Vagina (tissue), 2 donors: ENCODE measurements at regions not wholly inside any gene's neighbourhood (a gene's known extent, or its start where the extent isn't known, plus 50 kb on each side); places are given as distances from the start of the nearest gene placed in this dataset.

Source experiments
- DNase-seq, 2 donors: peaks; one replicate each; pipeline ENCODE4 v3.0.0-alpha.2; 2017; ENCODE audit errors: extremely low spot score in 2 of 2
- H3K27ac ChIP-seq: fragments of 200-600 bp; sonication (generic); one replicate; pipeline ENCODE4 v1.5.1; 2019
- H3K27me3 ChIP-seq: fragments of 200-600 bp; sonication (generic); one replicate; pipeline ENCODE4 v1.5.1; 2019
- H3K36me3 ChIP-seq, 2 donors: fragments of 200-600 bp; sonication (generic); one replicate each; pipeline ENCODE4 v1.5.1; 2017 to 2019
- H3K4me1 ChIP-seq: fragments of 200-600 bp; sonication (generic); one replicate; pipeline ENCODE4 v1.5.1; 2019
- H3K4me3 ChIP-seq, 2 donors: fragments of 200-600 bp; sonication (generic); 1 replicate in 1 of 2; 2 replicates in 1 of 2; pipeline ENCODE4 v1.5.1; 2016 to 2019
- H3K9me3 ChIP-seq: fragments of 200-600 bp; sonication (generic); one replicate; pipeline ENCODE4 v1.5.1; 2019
- CTCF ChIP-seq, 3 experiments: fragments of 450-650 bp in 2 of 3; fragments of 200-600 bp in 1 of 3; sonication (generic) in 1 of 3; IDR thresholded peaks; one replicate each; pipeline ENCODE4 v1.5.1; 2017 to 2019; ENCODE audit warnings: antibody characterized with exemption in 3 of 3, mild to moderate bottlenecking in 2 of 3, moderate library complexity in 2 of 3
- POLR2A ChIP-seq, 2 donors: fragments of 450-650 bp; IDR thresholded peaks; one replicate each; pipeline ENCODE4 v1.6.1; 2017; ENCODE audit warnings: antibody characterized with exemption in 2 of 2, mild to moderate bottlenecking in 2 of 2, moderate library complexity in 2 of 2
- POLR2AphosphoS5 ChIP-seq, 2 donors: sonication (generic); formaldehyde crosslinking; IDR thresholded peaks; one replicate each; pipeline ENCODE4 v1.9.0; 2017; ENCODE audit warnings: antibody characterized with exemption in 2 of 2, mild to moderate bottlenecking in 2 of 2, low read depth in 1 of 2; ENCODE audit not compliant: insufficient read depth in 1 of 2
- intact Hi-C: fragments of 100-400 bp; cut with DNase I; formaldehyde crosslinking; loops from one replicate; pipeline ENCODE4 v1.15.1; 2023

GRCh38 chr9:88691811-88692210 lies 156.8 kb downstream of the NXNL2 start:
- Histone ChIP-seq H3K27me3 (no peaks in the 10 kb centered on the region), H3K4me3 (no peak overlapping the region), H3K36me3 (no peaks in the 10 kb centered on the region), H3K9me3 (no peaks in the 10 kb centered on the region), H3K27ac (no peak overlapping the region), H3K4me1 (no peaks in the 10 kb centered on the region)
- intact Hi-C loops = no loop called here
- TF ChIP-seq POLR2AphosphoS5 (IDR thresholded peaks at IDR 0.05; ENCODE audit: insufficient read depth in 1 of 2, low read depth in 1 of 2) (no peak), CTCF (IDR thresholded peaks at IDR 0.05) (no peak), POLR2A (IDR thresholded peaks at IDR 0.05) (no peak)
- no peak for DNase-seq

DNA sequence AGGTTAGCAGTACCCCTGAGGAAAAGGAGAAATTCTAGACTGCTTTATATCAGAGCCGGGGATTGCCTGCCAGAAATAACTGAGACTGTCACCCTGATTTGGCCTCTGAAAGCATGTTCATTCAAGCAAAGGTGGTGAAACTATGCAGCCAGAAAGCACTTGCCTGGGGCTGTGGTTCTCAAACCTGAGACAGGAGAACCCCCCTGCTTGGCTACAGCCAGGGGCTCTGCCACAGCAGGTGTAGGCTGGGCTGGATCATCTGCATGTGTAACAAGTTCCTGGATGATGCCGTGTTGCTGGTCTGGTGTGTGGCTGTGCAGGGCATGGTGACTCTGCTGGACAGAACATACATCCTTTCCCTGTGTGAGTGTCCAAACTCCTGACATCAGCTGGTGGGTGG lies 157.8 kb downstream of the NXNL2 start:
- H3K36me3 ChIP-seq = no peaks in the 10 kb centered on the region
- no peak for TF ChIP-seq POLR2A (IDR thresholded peaks at IDR 0.05)
- TF ChIP-seq POLR2AphosphoS5 (IDR thresholded peaks at IDR 0.05; ENCODE audit: insufficient read depth in 1 of 2, low read depth in 1 of 2) = no peak
- no peak for TF ChIP-seq CTCF (IDR thresholded peaks at IDR 0.05)
- intact Hi-C loops = no loop called here
- no peaks in the 10 kb centered on the region for H3K27me3 ChIP-seq
- no peak overlapping the region for H3K4me3 ChIP-seq
- H3K27ac ChIP-seq = no peak overlapping the region
- no peaks in the 10 kb centered on the region for H3K9me3 ChIP-seq
- H3K4me1 ChIP-seq = no peaks in the 10 kb centered on the region
- DNase-seq = no peak

DNA sequence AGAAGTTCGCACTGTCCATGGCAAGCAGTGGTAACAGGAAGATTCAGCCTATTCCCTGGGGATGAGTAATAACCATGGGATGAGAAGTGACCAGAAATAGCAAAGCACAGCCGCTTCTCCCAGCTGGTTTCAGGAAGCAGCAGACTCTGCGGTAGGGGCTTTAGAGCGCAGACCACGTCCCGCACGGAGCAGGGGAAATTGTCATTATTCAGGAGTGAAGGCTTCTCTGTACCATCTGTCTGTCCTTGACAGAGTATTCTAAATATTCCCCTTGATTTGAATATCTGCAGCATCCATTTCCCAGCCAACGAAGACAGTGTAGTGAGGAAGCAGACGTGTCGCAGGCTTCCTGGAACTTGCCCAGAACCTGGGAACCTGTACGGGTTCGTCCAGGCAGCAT lies 159.6 kb downstream of the NXNL2 start:
- TF ChIP-seq CTCF (IDR thresholded peaks at IDR 0.05) = no peak
- TF ChIP-seq POLR2AphosphoS5 (IDR thresholded peaks at IDR 0.05; ENCODE audit: insufficient read depth in 1 of 2, low read depth in 1 of 2) = no peak
- TF ChIP-seq POLR2A (IDR thresholded peaks at IDR 0.05) = no peak
- Histone ChIP-seq H3K27ac (no peak overlapping the region), H3K9me3 (no peaks in the 10 kb centered on the region), H3K4me3 (no peak overlapping the region), H3K4me1 (no peaks in the 10 kb centered on the region), H3K27me3 (no peaks in the 10 kb centered on the region), H3K36me3 (no peaks in the 10 kb centered on the region)
- intact Hi-C loops = no loop called here
- DNase-seq = no peak

DNA sequence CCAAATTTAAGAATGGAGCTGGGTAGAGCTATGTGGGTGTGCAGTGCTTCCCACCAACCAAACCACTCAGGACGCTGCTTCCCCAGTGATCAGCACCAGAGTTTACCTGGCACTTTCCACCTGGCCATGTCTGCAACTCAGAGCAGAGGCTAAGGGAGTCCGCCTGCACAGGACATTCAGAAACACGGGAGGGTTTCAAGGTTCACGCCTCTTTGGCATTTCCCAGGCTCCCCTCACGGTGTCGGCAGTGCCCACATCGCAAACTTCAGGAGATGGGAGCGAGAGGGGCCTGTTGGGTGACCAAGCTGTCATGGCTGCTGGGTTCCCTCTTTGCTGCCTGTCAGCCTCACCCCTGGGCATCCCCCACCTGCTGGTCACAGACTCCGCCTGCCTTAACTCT lies 161.5 kb downstream of the NXNL2 start:
- Histone ChIP-seq H3K36me3 (no peaks in the 10 kb centered on the region), H3K27me3 (no peaks in the 10 kb centered on the region), H3K27ac (no peak overlapping the region), H3K4me1 (no peaks in the 10 kb centered on the region), H3K9me3 (no peaks in the 10 kb centered on the region), H3K4me3 (no peak overlapping the region)
- TF ChIP-seq POLR2A (IDR thresholded peaks at IDR 0.05) (no peak), CTCF (IDR thresholded peaks at IDR 0.05) (no peak)
- intact Hi-C loops = no loop called here
- no peak for DNase-seq

DNA sequence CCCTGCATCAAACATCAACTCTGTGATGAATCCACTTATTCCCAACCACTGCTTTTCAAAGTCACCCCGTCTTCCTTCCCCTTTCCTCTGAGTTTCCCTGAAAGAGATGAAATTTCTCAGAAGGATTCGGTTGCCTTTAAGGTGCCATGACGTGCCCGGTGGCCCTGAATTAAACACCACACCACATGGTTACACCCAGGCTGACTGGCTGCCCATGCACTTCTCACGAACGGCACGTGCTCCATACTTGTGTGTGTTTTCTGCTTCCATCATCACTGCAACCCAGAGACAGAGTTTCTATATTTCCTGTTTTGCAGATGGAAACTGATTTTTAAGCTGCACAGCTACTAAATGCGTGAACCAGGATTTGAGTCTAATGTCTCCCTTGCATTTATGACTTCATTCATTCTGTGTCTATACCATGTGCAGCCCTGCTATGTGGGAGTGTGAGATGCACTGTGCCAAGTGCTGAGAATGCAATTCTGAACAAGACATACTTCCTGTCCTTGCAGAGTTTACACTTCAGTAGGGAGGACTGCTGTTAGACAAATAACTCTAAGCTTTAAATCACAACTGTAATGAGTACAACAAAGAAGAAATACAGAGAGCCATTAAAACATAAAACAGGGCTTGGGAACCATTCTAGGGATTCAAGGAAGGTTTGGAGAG lies 162.9 kb downstream of the NXNL2 start:
- H3K27me3 ChIP-seq = no peaks in the 10 kb centered on the region
- H3K4me3 ChIP-seq = no peak overlapping the region
- no peaks in the 10 kb centered on the region for H3K4me1 ChIP-seq
- no peak overlapping the region for H3K27ac ChIP-seq
- intact Hi-C loops = no loop called here
- no peaks in the 10 kb centered on the region for H3K36me3 ChIP-seq
- DNase-seq = no peak
- H3K9me3 ChIP-seq = no peaks in the 10 kb centered on the region
- TF ChIP-seq CTCF (IDR thresholded peaks at IDR 0.05) (no peak), POLR2A (IDR thresholded peaks at IDR 0.05) (no peak), POLR2AphosphoS5 (IDR thresholded peaks at IDR 0.05; ENCODE audit: insufficient read depth in 1 of 2, low read depth in 1 of 2) (no peak)
